ENCODE measurements at regions not wholly inside any gene's neighbourhood (a gene's known extent, or its start where the extent isn't known, plus 50 kb on each side); places are given as distances from the start of the nearest gene placed in this dataset.
"Not testable (repeated sequence)": the region's sequence is repeated elsewhere in the genome, so short reads cannot be mapped to it uniquely, and the experiment has no call there.

- Mint-ChIP-seq H3K27me3 (ENCODE audit: low read depth) (peaks cover 30% of the 10 kb centered on the region), H3K27ac (ENCODE audit: unreplicated experiment) (no peak overlapping the region), H3K9me3 (ENCODE audit: low read depth) (no peaks in the 10 kb centered on the region), H3K4me1 (ENCODE audit: low read depth) (no peaks in the 10 kb centered on the region), H3K36me3 (ENCODE audit: low read depth) (no peaks in the 10 kb centered on the region), H3K4me3 (ENCODE audit: unreplicated experiment) (no peak overlapping the region)
- no peak for TF ChIP-seq CTCF (IDR thresholded peaks at IDR 0.05)
- no peak for DNase-seq (ENCODE audit: low spot score)
Measured at GRCh38 chr3:87546216-87546615, 269.8 kb upstream of the POU1F1 start.

GRCh38 chr3:87543408-87543807 lies 267.0 kb upstream of the POU1F1 start:
- H3K4me1 Mint-ChIP-seq (ENCODE audit: low read depth); H3K27ac Mint-ChIP-seq (ENCODE audit: unreplicated experiment): not testable (repeated sequence)

GRCh38 chr3:87541723-87542122 lies 265.3 kb upstream of the POU1F1 start:
- DNase-seq (ENCODE audit: low spot score), result no peak
- TF ChIP-seq CTCF (IDR thresholded peaks at IDR 0.05), result no peak
- no peak overlapping the region for H3K27ac Mint-ChIP-seq (ENCODE audit: unreplicated experiment)

More at GRCh38 chr3:87543408-87543807, 267.0 kb upstream of the POU1F1 start:
- H3K4me3 Mint-ChIP-seq (ENCODE audit: unreplicated experiment); H3K9me3 Mint-ChIP-seq (ENCODE audit: low read depth); DNase-seq (ENCODE audit: low spot score); H3K36me3 Mint-ChIP-seq (ENCODE audit: low read depth): not testable (repeated sequence)
- H3K27me3 Mint-ChIP-seq (ENCODE audit: low read depth), result peaks cover 19% of the 10 kb centered on the region

GRCh38 chr3:87538722-87539121 lies 262.3 kb upstream of the POU1F1 start:
- not testable (repeated sequence) for H3K4me1 Mint-ChIP-seq (ENCODE audit: low read depth); H3K27ac Mint-ChIP-seq (ENCODE audit: unreplicated experiment); DNase-seq (ENCODE audit: low spot score); H3K36me3 Mint-ChIP-seq (ENCODE audit: low read depth); H3K4me3 Mint-ChIP-seq (ENCODE audit: unreplicated experiment); H3K9me3 Mint-ChIP-seq (ENCODE audit: low read depth); H3K27me3 Mint-ChIP-seq (ENCODE audit: low read depth)

More at GRCh38 chr3:87541723-87542122, 265.3 kb upstream of the POU1F1 start:
- no peaks in the 10 kb centered on the region for H3K36me3 Mint-ChIP-seq (ENCODE audit: low read depth)
- H3K9me3 Mint-ChIP-seq (ENCODE audit: low read depth), result no peaks in the 10 kb centered on the region
- no peak overlapping the region for H3K4me3 Mint-ChIP-seq (ENCODE audit: unreplicated experiment)
- H3K4me1 Mint-ChIP-seq (ENCODE audit: low read depth), result no peaks in the 10 kb centered on the region
- peaks cover 14% of the 10 kb centered on the region for H3K27me3 Mint-ChIP-seq (ENCODE audit: low read depth)

- Mint-ChIP-seq H3K27me3 (ENCODE audit: low read depth) (peaks cover 12% of the 10 kb centered on the region), H3K4me3 (ENCODE audit: unreplicated experiment) (no peak overlapping the region), H3K9me3 (ENCODE audit: low read depth) (no peaks in the 10 kb centered on the region), H3K4me1 (ENCODE audit: low read depth) (no peaks in the 10 kb centered on the region), H3K27ac (ENCODE audit: unreplicated experiment) (no peak overlapping the region), H3K36me3 (ENCODE audit: low read depth) (no peaks in the 10 kb centered on the region)
- no peak for TF ChIP-seq CTCF (IDR thresholded peaks at IDR 0.05)
- no peak for DNase-seq (ENCODE audit: low spot score)
Measured at GRCh38 chr3:87509401-87509800, 233.0 kb upstream of the POU1F1 start.

- Mint-ChIP-seq H3K4me3 (ENCODE audit: unreplicated experiment) (no peak overlapping the region), H3K9me3 (ENCODE audit: low read depth) (no peaks in the 10 kb centered on the region), H3K4me1 (ENCODE audit: low read depth) (no peaks in the 10 kb centered on the region), H3K36me3 (ENCODE audit: low read depth) (no peaks in the 10 kb centered on the region), H3K27ac (ENCODE audit: unreplicated experiment) (no peak overlapping the region), H3K27me3 (ENCODE audit: low read depth) (peaks cover 9% of the 10 kb centered on the region)
- TF ChIP-seq CTCF (IDR thresholded peaks at IDR 0.05), result no peak
- no peak for DNase-seq (ENCODE audit: low spot score)
Measured at GRCh38 chr3:87508921-87509320, 232.5 kb upstream of the POU1F1 start.

All from chondrocyte (in vitro differentiated cells).